K562 (cell line): ENCODE measurements at regions not wholly inside any gene's neighbourhood (a gene's known extent, or its start where the extent isn't known, plus 50 kb on each side); places are given as distances from the start of the nearest gene placed in this dataset.

Experiments used
- BMI1 ChIP-seq: fragments of 150-350 bp; IDR thresholded peaks from 2 replicates; pipeline ENCODE4 v1.6.1; 2014; ENCODE audit warnings: low read length
- CSDE1 ChIP-seq, 2 experiments: fragments of 450-650 bp; IDR thresholded peaks; 2 replicates each; pipeline ENCODE4 v1.6.1; 2016; ENCODE audit warnings: mild to moderate bottlenecking in 1 of 2
- DNMT1 ChIP-seq: fragments of 450-650 bp; IDR thresholded peaks from 2 replicates; pipeline ENCODE4 v1.6.1; 2016; ENCODE audit warnings: antibody characterized with exemption, mild to moderate bottlenecking
- E2F8 ChIP-seq: fragments of 450-650 bp; IDR thresholded peaks from 2 replicates; pipeline ENCODE4 v1.7.1; 2018; ENCODE audit warnings: mild to moderate bottlenecking, low read depth; ENCODE audit not compliant: partially characterized antibody
- HDGF ChIP-seq: fragments of 450-650 bp; IDR thresholded peaks from 2 replicates; pipeline ENCODE4 v1.6.1; 2016
- NCOA1 ChIP-seq: fragments of 450-650 bp; IDR thresholded peaks from 2 replicates; pipeline ENCODE4 v1.6.1; 2016; ENCODE audit warnings: low read depth
- RBM39 ChIP-seq: fragments of 200-400 bp; formaldehyde crosslinking; optimal IDR thresholded peaks from 2 replicates; pipeline ENCODE3; 2018; ENCODE audit warnings: low read depth, low read length
- REST ChIP-seq, 2 experiments: fragments of 450-650 bp; formaldehyde crosslinking in 1 of 2; IDR thresholded peaks; 2 replicates each; pipeline versions ENCODE4 v1.4.0 to v1.6.1; 2014 to 2020; ENCODE audit warnings: mild to moderate bottlenecking in 2 of 2, borderline replicate concordance in 1 of 2, low read depth in 1 of 2
- SMARCE1 ChIP-seq: fragments of 450-650 bp; IDR thresholded peaks from 2 replicates; pipeline ENCODE4 v1.7.1; 2016; ENCODE audit warnings: mild to moderate bottlenecking
- TEAD4 ChIP-seq, 2 experiments: sonication (generic) in 1 of 2; formaldehyde crosslinking in 1 of 2; IDR thresholded peaks; 2 replicates each; pipeline versions ENCODE4 v1.6.1 to v1.8.0; 2012 to 2022; ENCODE audit warnings: borderline replicate concordance in 1 of 2, inconsistent platforms in 1 of 2, low read length in 1 of 2, mild to moderate bottlenecking in 1 of 2, missing genetic modification reagents in 1 of 2
- ZBED1 ChIP-seq: IDR thresholded peaks from 2 replicates; pipeline ENCODE4 v1.6.1; 2014
- ZC3H4 ChIP-seq: sonication (generic); formaldehyde crosslinking; IDR thresholded peaks from 2 replicates; pipeline ENCODE4 v1.9.0; 2021; ENCODE audit warnings: missing genetic modification reagents, borderline replicate concordance
- ZNF24 ChIP-seq: fragments of 450-650 bp; IDR thresholded peaks from 2 replicates; pipeline ENCODE4 v1.6.1; 2016
- ZNF347 ChIP-seq: fragments of 450-650 bp; formaldehyde crosslinking; IDR thresholded peaks from 2 replicates; pipeline ENCODE4 v1.4.0; 2020; ENCODE audit warnings: low read depth, mild to moderate bottlenecking, moderate library complexity
- ZNF507 ChIP-seq: conservative IDR thresholded peaks from 2 replicates; pipeline ENCODE4 v1.6.1; 2017; ENCODE audit warnings: missing genetic modification characterization, missing compliant biosample characterization
- ZNF77 ChIP-seq: fragments of 250-450 bp; sonication (Bioruptor Pico); IDR thresholded peaks from 2 replicates; pipeline ENCODE4 v1.5.0; 2020
- TF ChIP-seq, protein P1 (sequence below): sonication (generic); formaldehyde crosslinking; IDR thresholded peaks from 2 replicates; pipeline ENCODE4 v1.8.0; 2023; ENCODE audit warnings: mild to moderate bottlenecking, missing genetic modification reagents

DNA sequence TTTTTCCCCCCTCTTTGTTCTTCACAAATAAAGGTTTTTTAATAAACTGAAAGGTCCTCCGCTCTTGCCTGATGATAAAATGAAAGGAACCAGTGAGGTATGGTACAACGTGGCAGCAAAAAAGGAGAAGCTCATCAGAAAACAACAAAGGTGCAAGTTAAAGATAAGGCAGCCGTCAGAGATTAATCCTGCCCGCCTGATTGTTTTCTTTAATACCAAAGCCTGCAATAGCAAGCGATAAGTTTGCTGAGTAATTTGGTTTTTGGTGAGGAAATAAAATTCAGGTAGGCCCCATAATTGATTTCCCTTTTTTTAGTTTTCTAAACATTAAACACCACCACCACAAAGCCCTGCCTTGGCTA is 177.9 kb downstream of the MBOAT1 start (continued):
- TF ChIP-seq REST (IDR thresholded peaks at IDR 0.05; ENCODE audit: borderline replicate concordance) (no peak; the same call in 1 of the 2 replicates), REST (CRISPR knock-in tag; IDR thresholded peaks at IDR 0.05; ENCODE audit: low read depth) (no peak), HDGF (no peak), CSDE1 (IDR thresholded peaks at IDR 0.05) (no peak), DNMT1 (no peak), E2F8 (no peak), ZC3H4 (no peak), ZNF507 (tag) (no peak), SMARCE1 (peak; percentile 90; the same call in 1 of the 2 replicates), ZNF24 (no peak), ZNF77 (CRISPR knock-in tag) (no peak), BMI1 (no peak), NCOA1 (peak; percentile 14; the same call in 1 of the 2 replicates), ZBED1 (no peak), TEAD4 (IDR thresholded peaks at IDR 0.05; ENCODE audit: low read length) (peak; percentile 93), TEAD4 (CRISPR knock-in tag; IDR thresholded peaks at IDR 0.05; ENCODE audit: borderline replicate concordance) (no peak), RBM39 (no peak), ZNF347 (no peak)
- TF ChIP-seq, protein P1, sequence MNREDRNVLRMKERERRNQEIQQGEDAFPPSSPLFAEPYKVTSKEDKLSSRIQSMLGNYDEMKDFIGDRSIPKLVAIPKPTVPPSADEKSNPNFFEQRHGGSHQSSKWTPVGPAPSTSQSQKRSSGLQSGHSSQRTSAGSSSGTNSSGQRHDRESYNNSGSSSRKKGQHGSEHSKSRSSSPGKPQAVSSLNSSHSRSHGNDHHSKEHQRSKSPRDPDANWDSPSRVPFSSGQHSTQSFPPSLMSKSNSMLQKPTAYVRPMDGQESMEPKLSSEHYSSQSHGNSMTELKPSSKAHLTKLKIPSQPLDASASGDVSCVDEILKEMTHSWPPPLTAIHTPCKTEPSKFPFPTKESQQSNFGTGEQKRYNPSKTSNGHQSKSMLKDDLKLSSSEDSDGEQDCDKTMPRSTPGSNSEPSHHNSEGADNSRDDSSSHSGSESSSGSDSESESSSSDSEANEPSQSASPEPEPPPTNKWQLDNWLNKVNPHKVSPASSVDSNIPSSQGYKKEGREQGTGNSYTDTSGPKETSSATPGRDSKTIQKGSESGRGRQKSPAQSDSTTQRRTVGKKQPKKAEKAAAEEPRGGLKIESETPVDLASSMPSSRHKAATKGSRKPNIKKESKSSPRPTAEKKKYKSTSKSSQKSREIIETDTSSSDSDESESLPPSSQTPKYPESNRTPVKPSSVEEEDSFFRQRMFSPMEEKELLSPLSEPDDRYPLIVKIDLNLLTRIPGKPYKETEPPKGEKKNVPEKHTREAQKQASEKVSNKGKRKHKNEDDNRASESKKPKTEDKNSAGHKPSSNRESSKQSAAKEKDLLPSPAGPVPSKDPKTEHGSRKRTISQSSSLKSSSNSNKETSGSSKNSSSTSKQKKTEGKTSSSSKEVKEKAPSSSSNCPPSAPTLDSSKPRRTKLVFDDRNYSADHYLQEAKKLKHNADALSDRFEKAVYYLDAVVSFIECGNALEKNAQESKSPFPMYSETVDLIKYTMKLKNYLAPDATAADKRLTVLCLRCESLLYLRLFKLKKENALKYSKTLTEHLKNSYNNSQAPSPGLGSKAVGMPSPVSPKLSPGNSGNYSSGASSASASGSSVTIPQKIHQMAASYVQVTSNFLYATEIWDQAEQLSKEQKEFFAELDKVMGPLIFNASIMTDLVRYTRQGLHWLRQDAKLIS (CRISPR knock-in tag): no peak
